IMR-90 (cell line): ENCODE measurements at regions not wholly inside any gene's neighbourhood (a gene's known extent, or its start where the extent isn't known, plus 50 kb on each side); places are given as distances from the start of the nearest gene placed in this dataset.

Experiments
- CEBPB ChIP-seq: IDR thresholded peaks from 2 replicates; pipeline ENCODE4 v1.6.1; 2012; ENCODE audit warnings: low read depth, low read length, improper control_type of control experiment
- CHD1 ChIP-seq: IDR thresholded peaks from 2 replicates; pipeline ENCODE4 v1.6.1; 2012; ENCODE audit warnings: low read depth, low read length, improper control_type of control experiment
- POLR2A ChIP-seq: IDR thresholded peaks from 2 replicates; pipeline ENCODE4 v1.6.1; 2012; ENCODE audit warnings: mild to moderate bottlenecking, low read depth, low read length
- RCOR1 ChIP-seq: IDR thresholded peaks from 2 replicates; pipeline ENCODE4 v1.6.1; 2012; ENCODE audit warnings: mild to moderate bottlenecking, low read length, improper control_type of control experiment; ENCODE audit not compliant: insufficient replicate concordance
- SMC3 ChIP-seq: fragments of 150-350 bp; IDR thresholded peaks from 2 replicates; pipeline ENCODE4 v1.6.1; 2016; ENCODE audit warnings: low read depth, mild to moderate bottlenecking, antibody characterized with exemption, low read length, moderate library complexity
- TF ChIP-seq, protein P1 (sequence below): conservative IDR thresholded peaks from 2 replicates; pipeline ENCODE4 v1.5.1; 2012; ENCODE audit warnings: mild to moderate bottlenecking, low read depth, low read length, improper control_type of control experiment
- TF ChIP-seq, protein P2 (sequence below): fragments of 150-350 bp; IDR thresholded peaks from 2 replicates; pipeline ENCODE4 v1.6.1; 2017; ENCODE audit warnings: mild to moderate bottlenecking, antibody characterized with exemption, low read length, low read depth

DNA sequence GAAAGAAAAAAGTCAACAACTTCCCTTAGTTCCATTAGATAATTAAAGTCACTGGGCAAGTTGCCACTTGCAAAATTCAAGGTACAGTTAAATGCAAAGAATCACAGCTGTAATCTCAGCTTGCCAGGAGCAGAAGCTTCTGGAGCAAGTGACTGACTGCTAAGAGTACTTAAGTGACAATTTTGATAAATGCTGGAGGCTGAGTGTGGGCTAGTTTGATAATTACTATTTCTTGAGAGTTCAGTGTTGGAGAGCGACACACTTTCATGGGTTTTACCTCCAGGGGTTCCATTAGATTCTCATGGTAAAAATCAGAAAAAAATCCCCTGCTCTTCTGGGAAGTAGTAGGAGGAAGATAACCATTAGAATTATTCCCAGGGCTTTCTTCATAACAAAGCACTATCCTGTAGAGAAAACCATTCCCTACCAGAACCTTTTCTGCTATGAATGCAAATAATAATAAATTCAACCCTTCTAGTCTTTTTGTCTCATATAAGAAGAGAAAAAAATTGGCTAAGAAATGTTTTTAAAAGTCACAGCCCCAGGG, 486.3 kb downstream of the POM121L12 start:
- TF ChIP-seq, protein P1, sequence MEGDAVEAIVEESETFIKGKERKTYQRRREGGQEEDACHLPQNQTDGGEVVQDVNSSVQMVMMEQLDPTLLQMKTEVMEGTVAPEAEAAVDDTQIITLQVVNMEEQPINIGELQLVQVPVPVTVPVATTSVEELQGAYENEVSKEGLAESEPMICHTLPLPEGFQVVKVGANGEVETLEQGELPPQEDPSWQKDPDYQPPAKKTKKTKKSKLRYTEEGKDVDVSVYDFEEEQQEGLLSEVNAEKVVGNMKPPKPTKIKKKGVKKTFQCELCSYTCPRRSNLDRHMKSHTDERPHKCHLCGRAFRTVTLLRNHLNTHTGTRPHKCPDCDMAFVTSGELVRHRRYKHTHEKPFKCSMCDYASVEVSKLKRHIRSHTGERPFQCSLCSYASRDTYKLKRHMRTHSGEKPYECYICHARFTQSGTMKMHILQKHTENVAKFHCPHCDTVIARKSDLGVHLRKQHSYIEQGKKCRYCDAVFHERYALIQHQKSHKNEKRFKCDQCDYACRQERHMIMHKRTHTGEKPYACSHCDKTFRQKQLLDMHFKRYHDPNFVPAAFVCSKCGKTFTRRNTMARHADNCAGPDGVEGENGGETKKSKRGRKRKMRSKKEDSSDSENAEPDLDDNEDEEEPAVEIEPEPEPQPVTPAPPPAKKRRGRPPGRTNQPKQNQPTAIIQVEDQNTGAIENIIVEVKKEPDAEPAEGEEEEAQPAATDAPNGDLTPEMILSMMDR = no peak
- TF ChIP-seq, protein P2, sequence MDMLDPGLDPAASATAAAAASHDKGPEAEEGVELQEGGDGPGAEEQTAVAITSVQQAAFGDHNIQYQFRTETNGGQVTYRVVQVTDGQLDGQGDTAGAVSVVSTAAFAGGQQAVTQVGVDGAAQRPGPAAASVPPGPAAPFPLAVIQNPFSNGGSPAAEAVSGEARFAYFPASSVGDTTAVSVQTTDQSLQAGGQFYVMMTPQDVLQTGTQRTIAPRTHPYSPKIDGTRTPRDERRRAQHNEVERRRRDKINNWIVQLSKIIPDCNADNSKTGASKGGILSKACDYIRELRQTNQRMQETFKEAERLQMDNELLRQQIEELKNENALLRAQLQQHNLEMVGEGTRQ = no peak
- TF ChIP-seq POLR2A (no peak), CHD1 (no peak), SMC3 (no peak), CEBPB (no peak), RCOR1 (no peak)
